GM12873 (cell line): ENCODE measurements at regions not wholly inside any gene's neighbourhood (a gene's known extent, or its start where the extent isn't known, plus 50 kb on each side); places are given as distances from the start of the nearest gene placed in this dataset.

Experiments used
- CTCF ChIP-seq: IDR thresholded peaks from 2 replicates; pipeline ENCODE4 v1.5.1; 2012; ENCODE audit warnings: low read depth, mild to moderate bottlenecking, moderate library complexity, low read length, control low read depth; ENCODE audit not compliant: insufficient read depth; ENCODE audit errors: missing control alignments

- no peak for TF ChIP-seq CTCF
Measured at GRCh38 chr9:28888806-28889205, 1315.5 kb upstream of the C9orf72 start.

GRCh38 chr9:28892538-28892937 is 1319.3 kb upstream of the C9orf72 start:
- no peak for TF ChIP-seq CTCF

- no peak for TF ChIP-seq CTCF
Measured at GRCh38 chr9:28899267-28899666, 1326.0 kb upstream of the C9orf72 start.

GRCh38 chr9:28899926-28900325 is 1326.6 kb upstream of the C9orf72 start:
- TF ChIP-seq CTCF, result no peak

GRCh38 chr9:28900406-28900805 is 1327.1 kb upstream of the C9orf72 start:
- TF ChIP-seq CTCF, result no peak

GRCh38 chr9:28909526-28909925 is 1336.2 kb upstream of the C9orf72 start:
- no peak for TF ChIP-seq CTCF

- no peak for TF ChIP-seq CTCF
Measured at GRCh38 chr9:28912621-28913020, 1339.3 kb upstream of the C9orf72 start.

GRCh38 chr9:28915202-28915930 is 1342.1 kb upstream of the C9orf72 start:
- no peak for TF ChIP-seq CTCF
